Activated CD8-positive, alpha-beta T cell treated with anti-CD3 and anti-CD28 coated beads for 36 hours (primary cell): ENCODE measurements at regions not wholly inside any gene's neighbourhood (a gene's known extent, or its start where the extent isn't known, plus 50 kb on each side); places are given as distances from the start of the nearest gene placed in this dataset.

Experiments
- ATAC-seq: fragments of 200-7000 bp; cut with Tn5 transposase; one replicate; pipeline ENCODE4 v1.10.0; 2021; ENCODE audit warnings: mild to moderate bottlenecking, moderate library complexity
- CTCF ChIA-PET: fragments of 350-600 bp; sonication (Branson Sonifier 250); formaldehyde crosslinking; loops from one replicate; lab custom pipeline; 2021; ENCODE audit warnings: antibody characterized with exemption; lab: Charles Lee
- POLR2A ChIA-PET: fragments of 350-600 bp; sonication (Branson Sonifier 250); formaldehyde crosslinking; loops from one replicate; lab custom pipeline; 2021; ENCODE audit warnings: antibody characterized with exemption; lab: Charles Lee
- DNase-seq: peaks from one replicate; pipeline ENCODE4 v3.0.0-alpha.2; 2020
- H3K27ac Mint-ChIP-seq: one replicate; pipeline ENCODE4 v1.8.0; 2021; ENCODE audit warnings: mild to moderate bottlenecking, mixed read lengths
- H3K27me3 Mint-ChIP-seq: one replicate; pipeline ENCODE4 v1.8.0; 2021; ENCODE audit warnings: mixed read lengths
- H3K36me3 Mint-ChIP-seq: one replicate; pipeline ENCODE4 v1.8.0; 2021; ENCODE audit warnings: low read depth, mixed read lengths
- H3K4me1 Mint-ChIP-seq: one replicate; pipeline ENCODE4 v1.8.0; 2021; ENCODE audit warnings: low read depth, mixed read lengths
- H3K4me3 Mint-ChIP-seq: one replicate; pipeline ENCODE4 v1.8.0; 2021; ENCODE audit warnings: mild to moderate bottlenecking, moderate library complexity, mixed read lengths
- H3K9me3 Mint-ChIP-seq: one replicate; pipeline ENCODE4 v1.8.0; 2021; ENCODE audit warnings: mixed read lengths
- CTCF ChIP-seq: fragments of 200-600 bp; IDR thresholded peaks from one replicate; pipeline ENCODE4 v1.8.0; 2022; ENCODE audit warnings: antibody characterized with exemption, mild to moderate bottlenecking
- intact Hi-C: fragments of 100-400 bp; cut with micrococcal nuclease; formaldehyde crosslinking; loops from one replicate; pipeline ENCODE4 v1.10.0; 2022

- Mint-ChIP-seq H3K27ac (no peak overlapping the region), H3K27me3 (no peaks in the 10 kb centered on the region), H3K4me1 (no peaks in the 10 kb centered on the region), H3K4me3 (no peak overlapping the region), H3K9me3 (peaks cover 1% of the 10 kb centered on the region), H3K36me3 (no peaks in the 10 kb centered on the region)
- intact Hi-C loops, result no loop called here
- no peak for ATAC-seq
- TF ChIP-seq CTCF, result no peak
- DNase-seq, result no peak
- POLR2A ChIA-PET, result no interaction called here
- CTCF ChIA-PET, result no interaction called here
Observed at GRCh38 chr11:26011474-26011873, 320.5 kb upstream of the ANO3 start.

GRCh38 chr11:26014456-26015115 lies 317.3 kb upstream of the ANO3 start:
- H3K27me3 Mint-ChIP-seq, result no peaks in the 10 kb centered on the region
- H3K27ac Mint-ChIP-seq, result no peak overlapping the region
- no peaks in the 10 kb centered on the region for H3K4me1 Mint-ChIP-seq
- CTCF ChIA-PET, result no interaction called here
- DNase-seq (no peak), ATAC-seq (no peak)
- no peak for TF ChIP-seq CTCF
- H3K36me3 Mint-ChIP-seq, result no peaks in the 10 kb centered on the region
- no peak overlapping the region for H3K4me3 Mint-ChIP-seq
- intact Hi-C loops, result no loop called here
- POLR2A ChIA-PET, result no interaction called here
- H3K9me3 Mint-ChIP-seq, result no peaks in the 10 kb centered on the region

- no peak for TF ChIP-seq CTCF
- Mint-ChIP-seq H3K9me3 (no peaks in the 10 kb centered on the region), H3K27me3 (no peaks in the 10 kb centered on the region), H3K4me1 (no peaks in the 10 kb centered on the region), H3K4me3 (no peak overlapping the region), H3K36me3 (no peaks in the 10 kb centered on the region), H3K27ac (no peak overlapping the region)
- no peak for ATAC-seq
- ChIA-PET POLR2A (no interaction called here), CTCF (interaction anchor here (1.3 kb wide), 1 partner anchor 267 kb away, joined by 4 read pairs; no protein-coding TSS in a partner anchor)
- DNase-seq, result no peak
- intact Hi-C loops, result no loop called here
Observed at GRCh38 chr11:26017322-26017860, 314.5 kb upstream of the ANO3 start.

- H3K9me3 Mint-ChIP-seq, result no peaks in the 10 kb centered on the region
- POLR2A ChIA-PET, result no interaction called here
- no peak overlapping the region for H3K27ac Mint-ChIP-seq
- H3K36me3 Mint-ChIP-seq, result no peaks in the 10 kb centered on the region
- no peak for TF ChIP-seq CTCF
- intact Hi-C loops, result no loop called here
- H3K27me3 Mint-ChIP-seq, result no peaks in the 10 kb centered on the region
- CTCF ChIA-PET, result interaction anchor here (1.3 kb wide), 1 partner anchor 267 kb away, joined by 4 read pairs; no protein-coding TSS in a partner anchor
- H3K4me1 Mint-ChIP-seq, result no peaks in the 10 kb centered on the region
- DNase-seq (no peak), ATAC-seq (no peak)
- no peak overlapping the region for H3K4me3 Mint-ChIP-seq
Observed at GRCh38 chr11:26017903-26018302, 314.0 kb upstream of the ANO3 start.

- Mint-ChIP-seq H3K36me3 (no peaks in the 10 kb centered on the region), H3K4me1 (no peaks in the 10 kb centered on the region), H3K9me3 (peaks cover under 1% of the 10 kb centered on the region), H3K27me3 (no peaks in the 10 kb centered on the region), H3K4me3 (no peak overlapping the region), H3K27ac (no peak overlapping the region)
- ChIA-PET POLR2A (no interaction called here), CTCF (interaction anchor here (1.3 kb wide), 1 partner anchor 266 kb away, joined by 4 read pairs; no protein-coding TSS in a partner anchor)
- TF ChIP-seq CTCF, result no peak
- intact Hi-C loops, result no loop called here
- DNase-seq (no peak), ATAC-seq (no peak)
Observed at GRCh38 chr11:26018336-26018735, 313.6 kb upstream of the ANO3 start.
